Gastroesophageal sphincter (tissue), 3 donors: ENCODE measurements at regions not wholly inside any gene's neighbourhood (a gene's known extent, or its start where the extent isn't known, plus 50 kb on each side); places are given as distances from the start of the nearest gene placed in this dataset.

ENCODE experiments used
- CTCF ChIP-seq, 4 experiments: fragments of 200-600 bp in 2 of 4; fragments of 450-650 bp in 2 of 4; sonication (generic) in 1 of 4; IDR thresholded peaks; one replicate each; pipeline ENCODE4 v1.5.1; 2017 to 2019; ENCODE audit warnings: antibody characterized with exemption in 4 of 4, mild to moderate bottlenecking in 2 of 4, moderate library complexity in 2 of 4
- POLR2AphosphoS5 ChIP-seq: sonication (generic); formaldehyde crosslinking; IDR thresholded peaks from one replicate; pipeline ENCODE4 v1.6.1; 2017; ENCODE audit warnings: antibody characterized with exemption

- TF ChIP-seq POLR2AphosphoS5 (no peak), CTCF (IDR thresholded peaks at IDR 0.05) (no peak)
Observed at GRCh38 chr7:54833001-54833467, 74.0 kb upstream of the SEC61G start.
